ENCODE measurements at regions not wholly inside any gene's neighbourhood (a gene's known extent, or its start where the extent isn't known, plus 50 kb on each side); places are given as distances from the start of the nearest gene placed in this dataset.

- no peak for TF ChIP-seq CTCF (IDR thresholded peaks at IDR 0.05; ENCODE audit: low read depth, low read length)
- no peak for DNase-seq (ENCODE audit: extremely low read depth, low read depth)
Measured at GRCh38 chr12:124491856-124492420, 75.5 kb downstream of the NCOR2 start.

DNA sequence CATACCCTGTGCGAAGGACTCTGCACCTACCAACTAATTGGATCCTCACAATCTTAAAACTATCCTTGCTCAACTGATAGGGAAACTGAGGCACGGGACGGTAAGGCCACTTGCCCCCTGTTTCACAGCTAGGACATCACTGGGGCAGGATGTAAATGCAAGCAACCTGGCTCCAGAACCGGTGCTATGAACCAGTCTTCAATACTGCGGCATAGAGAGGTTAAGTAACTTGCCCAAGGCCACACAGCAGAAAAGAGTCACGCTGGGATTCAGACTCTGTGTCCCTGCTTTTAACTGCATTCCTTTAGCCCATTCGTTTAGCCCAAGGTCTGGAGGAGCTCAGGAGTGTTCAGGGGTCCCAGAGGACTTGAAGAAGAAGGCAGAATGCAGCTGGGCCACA, 76.1 kb downstream of the NCOR2 start:
- no peak for DNase-seq (ENCODE audit: extremely low read depth, low read depth)
- TF ChIP-seq CTCF (IDR thresholded peaks at IDR 0.05; ENCODE audit: low read depth, low read length), result no peak

- DNase-seq (ENCODE audit: extremely low read depth, low read depth), result no peak
- no peak for TF ChIP-seq CTCF (IDR thresholded peaks at IDR 0.05; ENCODE audit: low read depth, low read length)
Measured at GRCh38 chr12:124490584-124491305, 76.7 kb downstream of the NCOR2 start.

- DNase-seq (ENCODE audit: extremely low read depth, low read depth), result no peak
- TF ChIP-seq CTCF (IDR thresholded peaks at IDR 0.05; ENCODE audit: low read depth, low read length), result no peak
Measured at GRCh38 chr12:124489915-124490583, 77.4 kb downstream of the NCOR2 start.

GRCh38 chr12:124489220-124489619, 78.2 kb downstream of the NCOR2 start:
- TF ChIP-seq CTCF (IDR thresholded peaks at IDR 0.05; ENCODE audit: low read depth, low read length), result no peak
- DNase-seq (ENCODE audit: extremely low read depth, low read depth), result no peak

GRCh38 chr12:124488520-124488919, 78.9 kb downstream of the NCOR2 start:
- TF ChIP-seq CTCF (IDR thresholded peaks at IDR 0.05; ENCODE audit: low read depth, low read length), result no peak
- DNase-seq (ENCODE audit: extremely low read depth, low read depth), result no peak

GRCh38 chr12:124487834-124488165, 79.6 kb downstream of the NCOR2 start:
- no peak for TF ChIP-seq CTCF (IDR thresholded peaks at IDR 0.05; ENCODE audit: low read depth, low read length)
- DNase-seq (ENCODE audit: extremely low read depth, low read depth), result no peak
